HepG2 (cell line): ENCODE measurements at regions not wholly inside any gene's neighbourhood (a gene's known extent, or its start where the extent isn't known, plus 50 kb on each side); places are given as distances from the start of the nearest gene placed in this dataset.

ENCODE experiments used
- ATAC-seq: fragments of 200-7000 bp; cut with Tn5 transposase; 3 replicates; pipeline ENCODE4 v1.9.1; 2020; ENCODE audit warnings: mild to moderate bottlenecking, moderate library complexity
- BruUV-seq: library from RNA; stranded (reverse); fragments of 400-500 nt; replicated peaks from 2 replicates; lab custom pipeline; 2021; lab: Mats Ljungman, UMichigan
- CTCF ChIA-PET: fragments of 300-600 bp; formaldehyde crosslinking; extraction: SDS; loops from one replicate; lab custom pipeline; 2021; ENCODE audit warnings: low total read pairs, inconsistent platforms, low intra/inter-chr PET ratio; lab: Yijun Ruan, JAX
- POLR2A ChIA-PET: fragments of 350-600 bp; sonication (Branson Sonifier 250); formaldehyde crosslinking; loops from one replicate; lab custom pipeline; 2020; ENCODE audit warnings: antibody characterized with exemption, inconsistent platforms; lab: Yijun Ruan, JAX
- DNase-seq: peaks from one replicate; pipeline ENCODE4 v3.0.0-alpha.2; 2015; ENCODE audit warnings: low spot score
- FAIRE-seq: peaks from 3 replicates; lab custom pipeline; 2011; peaks lifted over from hg19 to GRCh38; lab: Jason Lieb, UNC
- H2AFZ ChIP-seq: one replicate; pipeline ENCODE4 v1.6.1; 2011; ENCODE audit warnings: low read length, inconsistent platforms
- H3K27ac ChIP-seq: fragments of 300-600 bp; 3 replicates; pipeline ENCODE4 v1.8.0; 2011; ENCODE audit warnings: mixed run types, mild to moderate bottlenecking, mixed read lengths, low read length, inconsistent platforms; ENCODE audit not compliant: insufficient read depth; ENCODE audit errors: extremely low read length
- H3K27me3 ChIP-seq, 2 experiments: fragments of 200-600 bp in 1 of 2; 2 replicates in 1 of 2; 3 replicates in 1 of 2; pipeline versions ENCODE4 v1.6.0 to v1.8.0; 2011; ENCODE audit warnings: low read length in 2 of 2, mild to moderate bottlenecking in 2 of 2, moderate library complexity in 2 of 2, inconsistent platforms in 1 of 2; ENCODE audit not compliant: insufficient read depth in 2 of 2, control insufficient read depth in 1 of 2
- H3K36me3 ChIP-seq, 2 experiments: fragments of 200-600 bp in 1 of 2; replicated peaks in 1 of 2; 2 replicates in 1 of 2; 3 replicates in 1 of 2; pipeline versions ENCODE4 v1.5.1 to v1.8.0; 2011; ENCODE audit warnings: low read length in 2 of 2, inconsistent platforms in 1 of 2; ENCODE audit not compliant: insufficient read depth in 2 of 2, control insufficient read depth in 1 of 2
- H3K4me1 ChIP-seq: 2 replicates; pipeline ENCODE4 v1.5.1; 2012; ENCODE audit warnings: low read length, inconsistent platforms; ENCODE audit not compliant: insufficient read depth
- H3K4me2 ChIP-seq: 2 replicates; pipeline ENCODE4 v1.6.0; 2011; ENCODE audit warnings: low read depth, low read length, inconsistent platforms
- H3K4me3 ChIP-seq, 3 experiments: fragments of 200-600 bp in 1 of 3; sonication (generic), shearing (Covaris generic) in 1 of 3; replicated peaks in 1 of 3; 2 replicates each; pipeline ENCODE4 v1.5.1; 2011 to 2016; ENCODE audit warnings: low read length in 3 of 3, inconsistent platforms in 2 of 3, low read depth in 2 of 3, mild to moderate bottlenecking in 2 of 3, control low read depth in 1 of 3, mixed read lengths in 1 of 3; ENCODE audit not compliant: insufficient read depth in 1 of 3
- H3K79me2 ChIP-seq: one replicate; pipeline ENCODE4 v1.6.1; 2011; ENCODE audit warnings: low read length, inconsistent platforms; ENCODE audit not compliant: insufficient read depth
- H3K9ac ChIP-seq: 2 replicates; pipeline ENCODE4 v1.6.0; 2011; ENCODE audit warnings: mild to moderate bottlenecking, low read depth, low read length, inconsistent platforms; ENCODE audit not compliant: insufficient read depth
- H3K9me3 ChIP-seq: 2 replicates; pipeline ENCODE4 v1.5.1; 2012; ENCODE audit warnings: mild to moderate bottlenecking, low read length
- H4K20me1 ChIP-seq: 2 replicates; pipeline ENCODE4 v1.6.0; 2011; ENCODE audit warnings: inconsistent platforms, mild to moderate bottlenecking, low read length, moderate library complexity; ENCODE audit not compliant: insufficient read depth
- FOXP1 ChIP-seq, 2 experiments: fragments of 450-650 bp in 1 of 2; IDR thresholded peaks; 2 replicates each; pipeline ENCODE4 v1.6.1; 2017 to 2018; ENCODE audit warnings: antibody characterized with exemption in 1 of 2
- FOXP4 ChIP-seq: sonication (generic); formaldehyde crosslinking; IDR thresholded peaks from 2 replicates; pipeline ENCODE4 v1.4.0; 2020; ENCODE audit warnings: missing genetic modification reagents
- FUBP1 ChIP-seq: sonication (generic); formaldehyde crosslinking; IDR thresholded peaks from 2 replicates; pipeline ENCODE4 v1.5.1; 2020; ENCODE audit warnings: missing genetic modification reagents, mild to moderate bottlenecking, borderline replicate concordance
- HNRNPK ChIP-seq: fragments of 200-400 bp; formaldehyde crosslinking; IDR thresholded peaks from 2 replicates; pipeline ENCODE4 v1.6.1; 2018; ENCODE audit warnings: low read length, low read depth, moderate library complexity, mild to moderate bottlenecking; ENCODE audit not compliant: poor library complexity, severe bottlenecking
- SMYD3 ChIP-seq: sonication (generic); formaldehyde crosslinking; IDR thresholded peaks from 2 replicates; pipeline ENCODE4 v1.8.1; 2023; ENCODE audit warnings: mild to moderate bottlenecking, missing genetic modification reagents
- TBX3 ChIP-seq: fragments of 450-650 bp; IDR thresholded peaks from 2 replicates; pipeline ENCODE4 v1.6.1; 2017; ENCODE audit warnings: antibody characterized with exemption, mild to moderate bottlenecking, inconsistent platforms, borderline replicate concordance
- THAP9 ChIP-seq: sonication (generic); formaldehyde crosslinking; IDR thresholded peaks from 2 replicates; pipeline ENCODE4; 2020; ENCODE audit warnings: missing genetic modification reagents, mild to moderate bottlenecking, borderline replicate concordance
- ZMAT5 ChIP-seq: sonication (generic); formaldehyde crosslinking; IDR thresholded peaks from 2 replicates; pipeline ENCODE4 v1.5.0; 2020; ENCODE audit warnings: mild to moderate bottlenecking, low read depth, missing genetic modification reagents, borderline replicate concordance
- ZNF24 ChIP-seq: fragments of 450-650 bp; IDR thresholded peaks from 2 replicates; pipeline ENCODE4 v1.6.1; 2017; ENCODE audit warnings: antibody characterized with exemption, mild to moderate bottlenecking
- ZNF354B ChIP-seq: sonication (generic); formaldehyde crosslinking; IDR thresholded peaks from 2 replicates; pipeline ENCODE4 v1.8.0; 2022; ENCODE audit warnings: mild to moderate bottlenecking, missing genetic modification reagents
- ZSCAN31 ChIP-seq: sonication (generic); formaldehyde crosslinking; IDR thresholded peaks from 2 replicates; pipeline ENCODE4 v1.5.0; 2020; ENCODE audit warnings: low read depth, mild to moderate bottlenecking, missing genetic modification reagents
- WGBS: methylation state at CpG from one replicate; pipeline ENCODE4 v1.1.6; 2017; ENCODE audit warnings: low lambda C conversion rate; 5-methylcytosine and 5-hydroxymethylcytosine counted together
- in situ Hi-C: cut with HindIII; loops from 2 replicates; pipeline ENCODE4 v1.10.0; 2017; ENCODE audit warnings: low pct_unique_long_range_greater_than_20kb; ENCODE audit not compliant: extremely low pct_ligation_motif_present
- intact Hi-C: fragments of 100-400 bp; cut with micrococcal nuclease; formaldehyde crosslinking; loops from one replicate; pipeline ENCODE4 v1.10.0; 2022; ENCODE audit not compliant: unreplicated experiment

- TF ChIP-seq FUBP1 (no peak), THAP9 (CRISPR knock-in tag) (no peak), FOXP1 (IDR thresholded peaks at IDR 0.05) (no peak), FOXP1 (CRISPR knock-in tag; IDR thresholded peaks at IDR 0.05) (no peak)
These were observed 79.8 kb upstream of the MDFIC2 start (continued) for GRCh38 chr3:70392227-70392626.

GRCh38 chr3:70387889-70388288, 75.5 kb upstream of the MDFIC2 start:
- H3K4me3 ChIP-seq: no peak overlapping the region
- ATAC-seq (no peak), DNase-seq (no peak), FAIRE-seq (no peak)
- H3K4me1 ChIP-seq: no peaks in the 10 kb centered on the region
- no peaks in the 10 kb centered on the region for H3K9me3 ChIP-seq
- intact Hi-C loops (no loop called here), in situ Hi-C loops (no loop called here)
- H3K9ac ChIP-seq: no peak overlapping the region
- no peak overlapping the region for H3K27ac ChIP-seq
- H3K4me2 ChIP-seq: no peak overlapping the region
- TF ChIP-seq ZMAT5 (CRISPR knock-in tag): no peak
- TF ChIP-seq HNRNPK: no peak
- no peak for TF ChIP-seq SMYD3
- no peak for TF ChIP-seq ZNF24
- no peak for TF ChIP-seq TBX3
- no peak for TF ChIP-seq ZSCAN31
- no peak for TF ChIP-seq ZNF354B (CRISPR knock-in tag)
- TF ChIP-seq FOXP4: no peak
- POLR2A ChIA-PET: no interaction called here
- no peaks in the 10 kb centered on the region for H3K27me3 ChIP-seq
- no peak overlapping the region for H2AFZ ChIP-seq
- CTCF ChIA-PET: no interaction called here
- 0% methylated on average over 3 of the region's 3 CpGs for WGBS
- H3K79me2 ChIP-seq: no peaks in the 10 kb centered on the region
- H3K36me3 ChIP-seq: no peaks in the 10 kb centered on the region
- no peaks in the 10 kb centered on the region for H4K20me1 ChIP-seq
- no TSS peak for BruUV-seq
